ENCODE measurements at regions not wholly inside any gene's neighbourhood (a gene's known extent, or its start where the extent isn't known, plus 50 kb on each side); places are given as distances from the start of the nearest gene placed in this dataset.
A peak's percentile ranks its signal among the peaks of the same experiment; 100 is the strongest.
"Not testable (repeated sequence)": the region's sequence is repeated elsewhere in the genome, so short reads cannot be mapped to it uniquely, and the experiment has no call there.

- not testable (repeated sequence) for FAIRE-seq; H3K36me3 ChIP-seq (ENCODE audit: control insufficient read depth, insufficient read depth, low read length); H3K27me3 ChIP-seq (ENCODE audit: control insufficient read depth, insufficient read depth, low read length); H3K4me3 ChIP-seq (ENCODE audit: low read depth, low read length); DNase-seq (ENCODE audit: low read depth)
Observed at GRCh38 chr10:48102410-48103146, 103.0 kb upstream of the FAM25C start.

- H3K36me3 ChIP-seq (ENCODE audit: control insufficient read depth, insufficient read depth, low read length); FAIRE-seq; H3K4me3 ChIP-seq (ENCODE audit: low read depth, low read length); H3K27me3 ChIP-seq (ENCODE audit: control insufficient read depth, insufficient read depth, low read length): not testable (repeated sequence)
- peak; percentile 68 for DNase-seq (ENCODE audit: low read depth)
Observed at GRCh38 chr10:48098854-48099253, 99.3 kb upstream of the FAM25C start.

- H3K27me3 ChIP-seq (ENCODE audit: control insufficient read depth, insufficient read depth, low read length); H3K4me3 ChIP-seq (ENCODE audit: low read depth, low read length); H3K36me3 ChIP-seq (ENCODE audit: control insufficient read depth, insufficient read depth, low read length); FAIRE-seq; DNase-seq (ENCODE audit: low read depth): not testable (repeated sequence)
Observed at GRCh38 chr10:48090706-48091105, 91.1 kb upstream of the FAM25C start.

GRCh38 chr10:48088087-48088486 lies 88.5 kb upstream of the FAM25C start:
- not testable (repeated sequence) for H3K36me3 ChIP-seq (ENCODE audit: control insufficient read depth, insufficient read depth, low read length); H3K4me3 ChIP-seq (ENCODE audit: low read depth, low read length); DNase-seq (ENCODE audit: low read depth); H3K27me3 ChIP-seq (ENCODE audit: control insufficient read depth, insufficient read depth, low read length); FAIRE-seq

- H3K36me3 ChIP-seq (ENCODE audit: control insufficient read depth, insufficient read depth, low read length); FAIRE-seq: not testable (repeated sequence)
Observed at GRCh38 chr10:48084446-48084845, 84.9 kb upstream of the FAM25C start.

GRCh38 chr10:48071228-48071627 lies 71.6 kb upstream of the FAM25C start:
- H3K36me3 ChIP-seq (ENCODE audit: control insufficient read depth, insufficient read depth, low read length); DNase-seq (ENCODE audit: low read depth); H3K27me3 ChIP-seq (ENCODE audit: control insufficient read depth, insufficient read depth, low read length); FAIRE-seq; H3K4me3 ChIP-seq (ENCODE audit: low read depth, low read length): not testable (repeated sequence)

More at GRCh38 chr10:48084446-48084845, 84.9 kb upstream of the FAM25C start:
- not testable (repeated sequence) for H3K4me3 ChIP-seq (ENCODE audit: low read depth, low read length); H3K27me3 ChIP-seq (ENCODE audit: control insufficient read depth, insufficient read depth, low read length); DNase-seq (ENCODE audit: low read depth)

- H3K4me3 ChIP-seq (ENCODE audit: low read depth, low read length); FAIRE-seq; H3K27me3 ChIP-seq (ENCODE audit: control insufficient read depth, insufficient read depth, low read length): not testable (repeated sequence)
Observed at GRCh38 chr10:48063944-48064625, 64.5 kb upstream of the FAM25C start.

GRCh38 chr10:48055395-48055794 lies 55.8 kb upstream of the FAM25C start:
- FAIRE-seq; H3K27me3 ChIP-seq (ENCODE audit: control insufficient read depth, insufficient read depth, low read length); H3K36me3 ChIP-seq (ENCODE audit: control insufficient read depth, insufficient read depth, low read length); DNase-seq (ENCODE audit: low read depth); H3K4me3 ChIP-seq (ENCODE audit: low read depth, low read length): not testable (repeated sequence)

More at GRCh38 chr10:48063944-48064625, 64.5 kb upstream of the FAM25C start:
- DNase-seq (ENCODE audit: low read depth); H3K36me3 ChIP-seq (ENCODE audit: control insufficient read depth, insufficient read depth, low read length): not testable (repeated sequence)

Measured in bronchial epithelial cell (primary cell).